HG03354 (cell line): ENCODE measurements at regions not wholly inside any gene's neighbourhood (a gene's known extent, or its start where the extent isn't known, plus 50 kb on each side); places are given as distances from the start of the nearest gene placed in this dataset.
"Not testable (repeated sequence)": the region's sequence is repeated elsewhere in the genome, so short reads cannot be mapped to it uniquely, and the experiment has no call there.

Experiments used
- ATAC-seq: cut with Tn5 transposase; IDR thresholded peaks from one replicate; pipeline ENCODE4 v1.9.1; 2021; ENCODE audit warnings: mild to moderate bottlenecking; ENCODE audit not compliant: unreplicated experiment, poor library complexity, severe bottlenecking

GRCh38 chr2:176768185-176768584 lies 444.4 kb upstream of the HNRNPA3 start:
- ATAC-seq: no peak

- ATAC-seq: no peak
Observed at GRCh38 chr2:176769021-176769420, 443.6 kb upstream of the HNRNPA3 start.

- no peak for ATAC-seq
Observed at GRCh38 chr2:176769499-176770370, 442.9 kb upstream of the HNRNPA3 start.

GRCh38 chr2:176772816-176773215 lies 439.8 kb upstream of the HNRNPA3 start:
- ATAC-seq: no peak

- no peak for ATAC-seq
Observed at GRCh38 chr2:176774766-176775451, 437.7 kb upstream of the HNRNPA3 start.

- ATAC-seq: no peak
Observed at GRCh38 chr2:176777262-176777661, 435.3 kb upstream of the HNRNPA3 start.

GRCh38 chr2:176779917-176780316 lies 432.7 kb upstream of the HNRNPA3 start:
- no peak for ATAC-seq

- no peak for ATAC-seq
Observed at GRCh38 chr2:176780348-176780747, 432.2 kb upstream of the HNRNPA3 start.

- no peak for ATAC-seq
Observed at GRCh38 chr2:176781570-176782217, 430.9 kb upstream of the HNRNPA3 start.

- ATAC-seq: no peak
Observed at GRCh38 chr2:176784633-176785200, 427.9 kb upstream of the HNRNPA3 start.

GRCh38 chr2:176789751-176790150 lies 422.8 kb upstream of the HNRNPA3 start:
- ATAC-seq: no peak

GRCh38 chr2:176790468-176790867 lies 422.1 kb upstream of the HNRNPA3 start:
- no peak for ATAC-seq

GRCh38 chr2:176793792-176794191 lies 418.8 kb upstream of the HNRNPA3 start:
- no peak for ATAC-seq

GRCh38 chr2:176794392-176794791 lies 418.2 kb upstream of the HNRNPA3 start:
- ATAC-seq: no peak

- ATAC-seq: no peak
Observed at GRCh38 chr2:176795823-176796222, 416.8 kb upstream of the HNRNPA3 start.

- ATAC-seq: not testable (repeated sequence)
Observed at GRCh38 chr2:176796677-176797076, 415.9 kb upstream of the HNRNPA3 start.

GRCh38 chr2:176804392-176804791 lies 408.2 kb upstream of the HNRNPA3 start:
- no peak for ATAC-seq

- ATAC-seq: no peak
Observed at GRCh38 chr2:176805345-176805744, 407.2 kb upstream of the HNRNPA3 start.

GRCh38 chr2:176812246-176812775 lies 400.3 kb upstream of the HNRNPA3 start:
- ATAC-seq: no peak

- ATAC-seq: no peak
Observed at GRCh38 chr2:176813156-176813555, 399.4 kb upstream of the HNRNPA3 start.
